RPMI8226 (cell line): ENCODE measurements at regions not wholly inside any gene's neighbourhood (a gene's known extent, or its start where the extent isn't known, plus 50 kb on each side); places are given as distances from the start of the nearest gene placed in this dataset.

Experiments used
- DNase-seq: peaks from one replicate; pipeline ENCODE4 v3.0.0-alpha.2; 2015

- DNase-seq, result no peak
These were observed 59.5 kb downstream of the FZD1 start for GRCh38 chr7:91323626-91324158.

GRCh38 chr7:91324663-91325062 lies 60.4 kb downstream of the FZD1 start:
- no peak for DNase-seq

GRCh38 chr7:91325726-91326125 lies 61.5 kb downstream of the FZD1 start:
- DNase-seq, result no peak

- no peak for DNase-seq
These were observed 62.4 kb downstream of the FZD1 start for GRCh38 chr7:91326516-91327199.

GRCh38 chr7:91327346-91327745 lies 63.1 kb downstream of the FZD1 start:
- no peak for DNase-seq

- no peak for DNase-seq
These were observed 65.3 kb downstream of the FZD1 start for GRCh38 chr7:91329571-91329970.

GRCh38 chr7:91330191-91330808 lies 66.1 kb downstream of the FZD1 start:
- no peak for DNase-seq

GRCh38 chr7:91330866-91331265 lies 66.6 kb downstream of the FZD1 start:
- DNase-seq, result no peak

- no peak for DNase-seq
These were observed 71.9 kb downstream of the FZD1 start for GRCh38 chr7:91336106-91336505.

- DNase-seq, result no peak
These were observed 74.2 kb downstream of the FZD1 start for GRCh38 chr7:91338226-91339020.

GRCh38 chr7:91342346-91342745 lies 78.1 kb downstream of the FZD1 start:
- no peak for DNase-seq

- no peak for DNase-seq
These were observed 79.3 kb downstream of the FZD1 start for GRCh38 chr7:91343420-91343960.

GRCh38 chr7:91343996-91344629 lies 79.9 kb downstream of the FZD1 start:
- no peak for DNase-seq

GRCh38 chr7:91344911-91345310 lies 80.7 kb downstream of the FZD1 start:
- no peak for DNase-seq

- DNase-seq, result no peak
These were observed 81.2 kb downstream of the FZD1 start for GRCh38 chr7:91345449-91345848.

- no peak for DNase-seq
These were observed 82.2 kb downstream of the FZD1 start for GRCh38 chr7:91346426-91346825.

- no peak for DNase-seq
These were observed 83.1 kb downstream of the FZD1 start for GRCh38 chr7:91347290-91347689.

- DNase-seq, result no peak
These were observed 84.5 kb downstream of the FZD1 start for GRCh38 chr7:91348711-91349110.

GRCh38 chr7:91351374-91351773 lies 87.1 kb downstream of the FZD1 start:
- DNase-seq, result no peak

GRCh38 chr7:91352091-91352490 lies 87.9 kb downstream of the FZD1 start:
- DNase-seq, result no peak

- no peak for DNase-seq
These were observed 89.6 kb downstream of the FZD1 start for GRCh38 chr7:91353848-91354247.

- DNase-seq, result no peak
These were observed 91.6 kb downstream of the FZD1 start for GRCh38 chr7:91355695-91356435.
